ENCODE measurements at regions not wholly inside any gene's neighbourhood (a gene's known extent, or its start where the extent isn't known, plus 50 kb on each side); places are given as distances from the start of the nearest gene placed in this dataset.

GRCh38 chr13:76638181-76638580 is 248.0 kb downstream of the KCTD12 start:
- DNase-seq: no peak
- H3K4me3 Mint-ChIP-seq: no peak overlapping the region
- ATAC-seq (ENCODE audit: low read depth): no peak
- no peak overlapping the region for H3K27ac Mint-ChIP-seq
- POLR2A ChIA-PET: no interaction called here
- H3K4me1 Mint-ChIP-seq: no peaks in the 10 kb centered on the region
- no peaks in the 10 kb centered on the region for H3K9me3 Mint-ChIP-seq
- intact Hi-C loops (cut with micrococcal nuclease): no loop called here
- CTCF ChIA-PET: no interaction called here
- TF ChIP-seq CTCF (IDR thresholded peaks at IDR 0.05): no peak
- peaks cover 2% of the 10 kb centered on the region for H3K27me3 Mint-ChIP-seq
- H3K36me3 Mint-ChIP-seq (ENCODE audit: low read depth): no peaks in the 10 kb centered on the region

GRCh38 chr13:76637641-76638141 is 248.5 kb downstream of the KCTD12 start:
- H3K27ac Mint-ChIP-seq: no peak overlapping the region
- intact Hi-C loops (cut with micrococcal nuclease): no loop called here
- no peaks in the 10 kb centered on the region for H3K4me1 Mint-ChIP-seq
- H3K9me3 Mint-ChIP-seq: no peaks in the 10 kb centered on the region
- H3K27me3 Mint-ChIP-seq: peaks cover 2% of the 10 kb centered on the region
- H3K4me3 Mint-ChIP-seq: no peak overlapping the region
- no peak for ATAC-seq (ENCODE audit: low read depth)
- TF ChIP-seq CTCF (IDR thresholded peaks at IDR 0.05): no peak
- POLR2A ChIA-PET: no interaction called here
- no peak for DNase-seq
- CTCF ChIA-PET: no interaction called here
- no peaks in the 10 kb centered on the region for H3K36me3 Mint-ChIP-seq (ENCODE audit: low read depth)

GRCh38 chr13:76636829-76637228 is 249.4 kb downstream of the KCTD12 start:
- DNase-seq (no peak), ATAC-seq (ENCODE audit: low read depth) (no peak)
- intact Hi-C loops (cut with micrococcal nuclease): no loop called here
- Mint-ChIP-seq H3K27ac (no peak overlapping the region), H3K4me3 (no peak overlapping the region), H3K27me3 (peaks cover 2% of the 10 kb centered on the region), H3K9me3 (no peaks in the 10 kb centered on the region), H3K36me3 (ENCODE audit: low read depth) (no peaks in the 10 kb centered on the region), H3K4me1 (no peaks in the 10 kb centered on the region)
- CTCF ChIA-PET: no interaction called here
- no peak for TF ChIP-seq CTCF (IDR thresholded peaks at IDR 0.05)
- POLR2A ChIA-PET: no interaction called here

- ATAC-seq (ENCODE audit: low read depth): no peak
- CTCF ChIA-PET: no interaction called here
- intact Hi-C loops (cut with micrococcal nuclease): no loop called here
These were observed 250.7 kb downstream of the KCTD12 start for GRCh38 chr13:76635232-76636230.

More at GRCh38 chr13:76635232-76636230, 250.7 kb downstream of the KCTD12 start:
- Mint-ChIP-seq H3K4me1 (no peaks in the 10 kb centered on the region), H3K9me3 (no peaks in the 10 kb centered on the region), H3K27me3 (peaks cover 2% of the 10 kb centered on the region), H3K27ac (no peak overlapping the region), H3K4me3 (no peak overlapping the region), H3K36me3 (ENCODE audit: low read depth) (no peaks in the 10 kb centered on the region)
- no peak for TF ChIP-seq CTCF (IDR thresholded peaks at IDR 0.05)
- POLR2A ChIA-PET: no interaction called here
- DNase-seq: no peak
